Heart left ventricle (tissue), 16 donors: ENCODE measurements at regions not wholly inside any gene's neighbourhood (a gene's known extent, or its start where the extent isn't known, plus 50 kb on each side); places are given as distances from the start of the nearest gene placed in this dataset.

ENCODE experiments used
- ATAC-seq, 4 donors: fragments of 200-7000 bp; cut with Tn5 transposase; one replicate each; pipeline ENCODE4 v1.9.1; 2020 to 2022; ENCODE audit warnings: moderate library complexity in 4 of 4, mild to moderate bottlenecking in 3 of 4, moderate number of reproducible peaks in 1 of 4
- DNase-seq, 5 donors: peaks; one replicate each; pipeline ENCODE4 v3.0.0-alpha.2; 2020
- H3K27ac ChIP-seq, 12 donors: fragments of 200-600 bp; sonication (generic) in 4 of 12; one replicate each; pipeline versions ENCODE4 v1.5.0 to v1.8.0; 2016 to 2022; ENCODE audit warnings: mild to moderate bottlenecking in 2 of 12
- H3K27me3 ChIP-seq, 9 donors: fragments of 200-600 bp; sonication (generic) in 2 of 9; one replicate each; pipeline versions ENCODE4 v1.5.1 to v1.8.0; 2016 to 2022; ENCODE audit warnings: mild to moderate bottlenecking in 3 of 9
- H3K36me3 ChIP-seq, 9 donors: fragments of 200-600 bp; sonication (generic) in 2 of 9; one replicate each; pipeline versions ENCODE4 v1.5.0 to v1.8.0; 2018 to 2022; ENCODE audit warnings: mild to moderate bottlenecking in 2 of 9
- H3K4me1 ChIP-seq, 12 donors: fragments of 200-600 bp; sonication (generic) in 4 of 12; one replicate each; pipeline versions ENCODE4 v1.5.0 to v1.8.0; 2016 to 2022; ENCODE audit warnings: mild to moderate bottlenecking in 3 of 12
- H3K4me3 ChIP-seq, 12 donors: fragments of 200-600 bp; sonication (generic) in 4 of 12; one replicate each; pipeline versions ENCODE4 v1.5.0 to v1.8.0; 2017 to 2022; ENCODE audit warnings: mild to moderate bottlenecking in 9 of 12, moderate library complexity in 4 of 12
- H3K9me3 ChIP-seq, 12 donors: fragments of 200-600 bp; sonication (generic) in 4 of 12; one replicate each; pipeline versions ENCODE4 v1.5.0 to v1.8.0; 2016 to 2022; ENCODE audit warnings: mild to moderate bottlenecking in 1 of 12
- CTCF ChIP-seq, 12 donors: fragments of 200-600 bp; sonication (generic) in 4 of 12; IDR thresholded peaks; one replicate each; pipeline versions ENCODE4 v1.5.0 to v1.8.0; 2018 to 2022; ENCODE audit warnings: antibody characterized with exemption in 12 of 12, mild to moderate bottlenecking in 5 of 12
- POLR2A ChIP-seq, 2 donors: fragments of 450-650 bp; IDR thresholded peaks; one replicate each; pipeline ENCODE4 v1.6.1; 2017; ENCODE audit warnings: antibody characterized with exemption in 2 of 2, mild to moderate bottlenecking in 2 of 2, moderate library complexity in 2 of 2
- WGBS, 4 donors: extraction: QIAGEN DNeasy Blood & Tissue Kit in 2 of 4; methylation state at CpG; one replicate each; pipeline versions ENCODE4 v1.1.5 to v1.1.7; 2013 to 2018; 5-methylcytosine and 5-hydroxymethylcytosine counted together
- intact Hi-C, 10 donors: fragments of 100-400 bp; cut with DNase I; formaldehyde crosslinking; loops; one replicate each; pipeline versions ENCODE4 v1.11.1 to v1.14.2; 2022
- donor health status: ischemic (EF 13 %, LVEDD 7.1; RV severe dilation, severe dysfunction).
- donor health status: healthy with polysubstance abuse.
- donor health status: DM: no; HTN: yes; CAD: no.
- donor health status: DM: no; HTN: no; CAD: no.
- donor health status: ischemic (EF 25% LVEDD 6.9; RV normal size, moderate dysfunction).
- donor health status: ischemic (EF 25% LVEDD 5.7; RV mildly dilated, moderate dysfunction).
- donor health status: healthy.
- donor health status: DM: yes; HTN: yes; CAD: no.
- donor health status: ischemic (EF 35%, LVEDD 5.7; RV mildly dilated, moderate dysfunction).
- donor health status: nonischemic (EF 11% LVEDD 7.7; RV severe dilation, severe dysfunction).
- donor health status: DM: yes; HTN: yes; CAD: no.
- donor health status: PGD.
- donor health status: ischemic (EF 29% LVEDD 5.4; RV normal size, mild dysfunction).
- donor health status: nonischemic (EF 23%, LVEDD 6.1; RV moderate dilation, normal function).

DNA sequence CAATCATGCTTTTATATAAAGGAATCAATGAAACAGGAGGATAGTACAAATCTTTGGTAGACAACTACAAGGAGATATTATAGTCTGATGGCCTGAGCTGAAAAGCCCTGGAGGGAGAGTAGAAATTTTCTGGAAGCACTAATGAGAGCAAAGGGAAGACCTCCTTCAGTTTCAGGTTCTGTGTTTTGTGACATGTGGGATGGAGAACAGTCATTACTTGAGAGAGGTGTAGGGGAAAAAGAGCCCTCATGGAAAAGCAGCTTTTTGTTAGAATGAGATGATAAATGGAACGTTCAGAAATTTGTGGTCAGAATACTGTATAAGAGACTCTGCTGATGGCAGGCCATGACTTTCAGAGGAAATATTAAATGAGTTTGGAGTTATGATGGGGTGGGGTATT, 360.6 kb upstream of the MEF2C start:
- H3K36me3 ChIP-seq = no peaks in the 10 kb centered on the region
- no peak for DNase-seq
- TF ChIP-seq CTCF (IDR thresholded peaks at IDR 0.05) (no peak), POLR2A (IDR thresholded peaks at IDR 0.05) (no peak)
- H3K4me3 ChIP-seq = no peak overlapping the region
- H3K4me1 ChIP-seq = peaks cover 0 to 4% (median 0%) of the 10 kb centered on the region in 12 donors
- H3K27ac ChIP-seq = no peak overlapping the region
- intact Hi-C loops = no loop called here
- H3K9me3 ChIP-seq = no peaks in the 10 kb centered on the region
- no peaks in the 10 kb centered on the region for H3K27me3 ChIP-seq
- 73 to 84% (median 77%) methylated on average over 1 of the region's 1 CpG for WGBS, 4 donors
- no peak for ATAC-seq

- ATAC-seq = no peak
- intact Hi-C loops = no loop called here
- DNase-seq = no peak
- H3K36me3 ChIP-seq = no peaks in the 10 kb centered on the region
- H3K9me3 ChIP-seq = no peaks in the 10 kb centered on the region
- no peaks in the 10 kb centered on the region for H3K27me3 ChIP-seq
- H3K4me3 ChIP-seq = no peak overlapping the region
- peaks cover 0 to under 1% (median 0%) of the 10 kb centered on the region in 12 donors for H3K4me1 ChIP-seq
- H3K27ac ChIP-seq = no peak overlapping the region
- TF ChIP-seq POLR2A (IDR thresholded peaks at IDR 0.05) (no peak), CTCF (IDR thresholded peaks at IDR 0.05) (no peak)
Measured at GRCh38 chr5:89241186-89241585, 358.2 kb upstream of the MEF2C start.

DNA sequence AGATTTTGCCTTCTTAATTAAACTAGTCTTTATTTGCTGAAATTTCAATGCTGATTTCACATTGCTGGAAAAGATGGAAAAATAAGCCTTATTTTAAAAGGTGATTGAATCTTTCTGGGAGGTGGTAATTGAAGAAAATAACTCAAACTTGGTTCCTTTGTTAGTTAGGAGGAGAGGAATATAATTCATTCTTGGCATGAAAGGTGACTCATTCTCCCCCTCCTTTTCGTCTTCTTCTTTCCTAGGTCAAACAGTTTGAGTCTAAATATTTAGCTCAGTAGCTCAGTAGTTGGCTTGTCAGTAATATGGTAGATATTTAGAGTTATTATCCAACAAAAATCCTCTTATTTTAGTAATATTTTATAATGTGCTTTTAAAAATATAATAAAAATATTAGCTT, 353.9 kb upstream of the MEF2C start:
- DNase-seq (no peak), ATAC-seq (no peak)
- Histone ChIP-seq H3K27ac (no peak overlapping the region), H3K4me1 (no peaks in the 10 kb centered on the region), H3K36me3 (no peaks in the 10 kb centered on the region), H3K4me3 (no peak overlapping the region), H3K27me3 (no peaks in the 10 kb centered on the region), H3K9me3 (no peaks in the 10 kb centered on the region)
- WGBS, 4 donors = 88 to 95% (median 93%) methylated on average over 1 of the region's 1 CpG
- intact Hi-C loops = no loop called here
- no peak for TF ChIP-seq POLR2A (IDR thresholded peaks at IDR 0.05)
- no peak for TF ChIP-seq CTCF (IDR thresholded peaks at IDR 0.05)

- Histone ChIP-seq H3K27me3 (no peaks in the 10 kb centered on the region), H3K4me3 (no peak overlapping the region), H3K9me3 (no peaks in the 10 kb centered on the region), H3K27ac (no peak overlapping the region), H3K36me3 (no peaks in the 10 kb centered on the region), H3K4me1 (no peaks in the 10 kb centered on the region)
- TF ChIP-seq POLR2A (IDR thresholded peaks at IDR 0.05) = no peak
- TF ChIP-seq CTCF (IDR thresholded peaks at IDR 0.05) = no peak
- ATAC-seq = no peak
- no peak for DNase-seq
- intact Hi-C loops = no loop called here
Measured at GRCh38 chr5:89233462-89233861, 350.5 kb upstream of the MEF2C start.
